HS-5 (cell line): ENCODE measurements at regions not wholly inside any gene's neighbourhood (a gene's known extent, or its start where the extent isn't known, plus 50 kb on each side); places are given as distances from the start of the nearest gene placed in this dataset.
A peak's percentile ranks its signal among the peaks of the same experiment; 100 is the strongest.
"Not testable (repeated sequence)": the region's sequence is repeated elsewhere in the genome, so short reads cannot be mapped to it uniquely, and the experiment has no call there.

ENCODE experiments used
- DNase-seq: peaks from one replicate; pipeline ENCODE4 v3.0.0-alpha.2; 2012; ENCODE audit warnings: low read depth

- peak; percentile 28 for DNase-seq
Measured at GRCh38 chr16:47905771-47906170, 250.0 kb downstream of the ABCC12 start.

GRCh38 chr16:47904691-47905090 is 251.1 kb downstream of the ABCC12 start:
- DNase-seq: no peak

GRCh38 chr16:47903470-47903869 is 252.3 kb downstream of the ABCC12 start:
- no peak for DNase-seq

GRCh38 chr16:47897105-47897504 is 258.7 kb downstream of the ABCC12 start:
- not testable (repeated sequence) for DNase-seq

GRCh38 chr16:47895146-47895545 is 260.6 kb downstream of the ABCC12 start:
- DNase-seq: no peak

GRCh38 chr16:47892999-47893398 is 262.8 kb downstream of the ABCC12 start:
- DNase-seq: no peak

GRCh38 chr16:47888734-47889133 is 267.1 kb downstream of the ABCC12 start:
- no peak for DNase-seq

GRCh38 chr16:47888142-47888541 is 267.7 kb downstream of the ABCC12 start:
- DNase-seq: peak; percentile 15

GRCh38 chr16:47887496-47887895 is 268.3 kb downstream of the ABCC12 start:
- DNase-seq: peak; percentile 2

GRCh38 chr16:47886631-47887415 is 269.0 kb downstream of the ABCC12 start:
- no peak for DNase-seq

- no peak for DNase-seq
Measured at GRCh38 chr16:47886139-47886538, 269.7 kb downstream of the ABCC12 start.

- no peak for DNase-seq
Measured at GRCh38 chr16:47885489-47885888, 270.3 kb downstream of the ABCC12 start.

- DNase-seq: no peak
Measured at GRCh38 chr16:47884116-47884725, 271.6 kb downstream of the ABCC12 start.

- no peak for DNase-seq
Measured at GRCh38 chr16:47881574-47881973, 274.2 kb downstream of the ABCC12 start.

- DNase-seq: no peak
Measured at GRCh38 chr16:47880653-47881052, 275.1 kb downstream of the ABCC12 start.

- no peak for DNase-seq
Measured at GRCh38 chr16:47877166-47877565, 278.6 kb downstream of the ABCC12 start.

- DNase-seq: no peak
Measured at GRCh38 chr16:47876511-47876910, 279.3 kb downstream of the ABCC12 start.

- DNase-seq: no peak
Measured at GRCh38 chr16:47873434-47873833, 282.4 kb downstream of the ABCC12 start.

- DNase-seq: no peak
Measured at GRCh38 chr16:47872225-47872624, 283.6 kb downstream of the ABCC12 start.

- no peak for DNase-seq
Measured at GRCh38 chr16:47866423-47866822, 289.4 kb downstream of the ABCC12 start.

GRCh38 chr16:47865337-47865855 is 290.4 kb downstream of the ABCC12 start:
- no peak for DNase-seq

GRCh38 chr16:47864262-47864661 is 291.5 kb downstream of the ABCC12 start:
- DNase-seq: not testable (repeated sequence)

GRCh38 chr16:47861999-47862398 is 293.8 kb downstream of the ABCC12 start:
- DNase-seq: no peak
